H1 (cell line): ENCODE measurements at regions not wholly inside any gene's neighbourhood (a gene's known extent, or its start where the extent isn't known, plus 50 kb on each side); places are given as distances from the start of the nearest gene placed in this dataset.

Experiments
- CTCF ChIA-PET: fragments of 300-600 bp; sonication (Branson Sonifier 250); formaldehyde crosslinking; loops from one replicate; lab custom pipeline; 2021; ENCODE audit not compliant: partially characterized antibody; lab: Charles Lee
- POLR2A ChIA-PET: fragments of 300-600 bp; sonication (Branson Sonifier 250); formaldehyde crosslinking; loops from one replicate; lab custom pipeline; 2021; ENCODE audit warnings: inconsistent platforms; ENCODE audit not compliant: partially characterized antibody; lab: Charles Lee
- DNase-seq, 2 experiments: peaks; one replicate each; pipeline versions ENCODE4 v3.0.0 to v3.0.0-alpha.2; 2010 to 2022; ENCODE audit warnings: low spot score in 2 of 2, low read depth in 1 of 2, mixed read lengths in 1 of 2
- FAIRE-seq: peaks from 2 replicates; lab custom pipeline; 2011; peaks lifted over from hg19 to GRCh38; lab: Jason Lieb, UNC
- H2AFZ ChIP-seq: 2 replicates; pipeline ENCODE4 v1.8.1; 2012; ENCODE audit warnings: low read length, inconsistent platforms
- H2AK5ac ChIP-seq: 2 replicates; pipeline ENCODE4 v1.6.1; 2013; ENCODE audit warnings: low read depth, low read length
- H2BK120ac ChIP-seq: replicated peaks from 2 replicates; pipeline ENCODE3; 2013; ENCODE audit warnings: low read depth, low read length, inconsistent platforms
- H2BK12ac ChIP-seq: 2 replicates; pipeline ENCODE4 v1.6.1; 2013; ENCODE audit warnings: low read depth, low read length
- H2BK15ac ChIP-seq: 2 replicates; pipeline ENCODE4 v1.6.1; 2013; ENCODE audit warnings: low read length
- H2BK20ac ChIP-seq: 2 replicates; pipeline ENCODE4 v1.6.1; 2013; ENCODE audit warnings: low read length
- H2BK5ac ChIP-seq: 2 replicates; pipeline ENCODE4 v1.6.1; 2013; ENCODE audit warnings: low read depth, low read length
- H3K14ac ChIP-seq: 2 replicates; pipeline ENCODE4 v1.6.1; 2013; ENCODE audit warnings: inconsistent platforms; ENCODE audit not compliant: insufficient read length
- H3K18ac ChIP-seq: 2 replicates; pipeline ENCODE4 v1.6.1; 2013; ENCODE audit warnings: low read length; ENCODE audit errors: extremely low read depth
- H3K23ac ChIP-seq: 2 replicates; pipeline ENCODE4 v1.6.1; 2013; ENCODE audit warnings: inconsistent platforms; ENCODE audit not compliant: insufficient read length
- H3K23me2 ChIP-seq: 2 replicates; pipeline ENCODE4 v1.6.1; 2013; ENCODE audit warnings: low read depth, low read length
- H3K27ac ChIP-seq: 2 replicates; pipeline ENCODE4 v1.6.1; 2011; ENCODE audit warnings: low read depth, low read length, inconsistent platforms
- H3K27me3 ChIP-seq, 4 experiments: replicated peaks in 1 of 4; 1 replicate in 1 of 4; 2 replicates in 3 of 4; pipeline versions ENCODE4 v1.6.1 to v1.8.1; 2011 to 2013; ENCODE audit warnings: low read length in 3 of 4, mild to moderate bottlenecking in 3 of 4, inconsistent platforms in 2 of 4, mixed read lengths in 2 of 4, moderate library complexity in 1 of 4; ENCODE audit not compliant: control insufficient read depth in 3 of 4, insufficient read depth in 3 of 4; ENCODE audit errors: extremely low read depth in 1 of 4
- H3K36me3 ChIP-seq, 4 experiments: 2 replicates each; pipeline versions ENCODE4 v1.6.1 to v1.8.1; 2011 to 2013; ENCODE audit warnings: mild to moderate bottlenecking in 4 of 4, low read length in 3 of 4, moderate library complexity in 2 of 4, control low read depth in 1 of 4, inconsistent platforms in 1 of 4; ENCODE audit not compliant: insufficient read depth in 4 of 4, control insufficient read depth in 2 of 4
- H3K4ac ChIP-seq: replicated peaks from 2 replicates; pipeline ENCODE3; 2013; ENCODE audit warnings: low read length, low read depth, mixed read lengths, inconsistent platforms; ENCODE audit not compliant: insufficient read length
- H3K4me1 ChIP-seq, 4 experiments: replicated peaks in 1 of 4; 1 replicate in 1 of 4; 2 replicates in 3 of 4; pipeline versions ENCODE4 v1.6.1 to v1.8.1; 2011 to 2013; ENCODE audit warnings: low read length in 3 of 4, inconsistent platforms in 2 of 4, mixed read lengths in 1 of 4; ENCODE audit not compliant: insufficient read depth in 4 of 4, control insufficient read depth in 3 of 4
- H3K4me2 ChIP-seq, 2 experiments: 2 replicates each; pipeline versions ENCODE4 v1.6.1 to v1.8.1; 2011 to 2013; ENCODE audit warnings: low read depth in 2 of 2, low read length in 2 of 2, control low read depth in 1 of 2, inconsistent platforms in 1 of 2, mild to moderate bottlenecking in 1 of 2; ENCODE audit not compliant: insufficient read depth in 1 of 2
- H3K4me3 ChIP-seq, 4 experiments: fragments of 200-600, 300-600 bp in 1 of 4; sonication (generic), shearing (Covaris generic), sonication (Bioruptor Twin) in 1 of 4; 2 replicates each; pipeline versions ENCODE4 v1.5.1 to v1.8.1; 2011 to 2016; ENCODE audit warnings: low read length in 4 of 4, low read depth in 3 of 4, control low read depth in 2 of 4, inconsistent platforms in 2 of 4, mild to moderate bottlenecking in 2 of 4, mixed read lengths in 1 of 4, moderate library complexity in 1 of 4; ENCODE audit not compliant: insufficient read depth in 2 of 4; ENCODE audit errors: extremely low read depth in 1 of 4
- H3K56ac ChIP-seq: replicated peaks from 2 replicates; pipeline ENCODE3; 2013; ENCODE audit warnings: low read depth, mild to moderate bottlenecking, mixed read lengths, low read length, inconsistent platforms; ENCODE audit not compliant: insufficient read length
- H3K79me1 ChIP-seq: 2 replicates; pipeline ENCODE4 v1.6.1; 2013; ENCODE audit warnings: low read depth, low read length, control low read depth
- H3K79me2 ChIP-seq, 2 experiments: 2 replicates each; pipeline versions ENCODE4 v1.6.1 to v1.8.1; 2012 to 2013; ENCODE audit warnings: low read length in 2 of 2, mild to moderate bottlenecking in 2 of 2, inconsistent platforms in 1 of 2; ENCODE audit not compliant: insufficient read depth in 2 of 2, control insufficient read depth in 1 of 2
- H3K9ac ChIP-seq, 4 experiments: replicated peaks in 1 of 4; 1 replicate in 1 of 4; 2 replicates in 3 of 4; pipeline versions ENCODE4 v1.6.1 to v1.8.1; 2011 to 2013; ENCODE audit warnings: low read depth in 3 of 4, low read length in 3 of 4, control low read depth in 2 of 4, mild to moderate bottlenecking in 2 of 4, moderate library complexity in 2 of 4, inconsistent platforms in 1 of 4; ENCODE audit errors: extremely low read depth in 1 of 4
- H3K9me3 ChIP-seq, 2 experiments: 2 replicates each; pipeline versions ENCODE4 v1.6.1 to v1.8.1; 2012 to 2013; ENCODE audit warnings: mild to moderate bottlenecking in 2 of 2, moderate library complexity in 2 of 2, control low read depth in 1 of 2, inconsistent platforms in 1 of 2, low read depth in 1 of 2, low read length in 1 of 2, mixed read lengths in 1 of 2; ENCODE audit not compliant: insufficient read depth in 2 of 2
- H4K20me1 ChIP-seq, 2 experiments: replicated peaks in 1 of 2; 2 replicates each; pipeline versions ENCODE3 to v1.8.1; 2011 to 2013; ENCODE audit warnings: inconsistent platforms in 2 of 2, low read length in 2 of 2, mild to moderate bottlenecking in 1 of 2; ENCODE audit not compliant: insufficient read depth in 2 of 2, control insufficient read depth in 1 of 2
- H4K5ac ChIP-seq: 2 replicates; pipeline ENCODE4 v1.6.1; 2013; ENCODE audit warnings: low read length, low read depth, mixed read lengths, inconsistent platforms; ENCODE audit not compliant: insufficient read length
- H4K8ac ChIP-seq: 2 replicates; pipeline ENCODE4 v1.8.0; 2013; ENCODE audit warnings: mild to moderate bottlenecking, moderate library complexity, low read length, inconsistent platforms; ENCODE audit not compliant: insufficient read depth; ENCODE audit errors: extremely low read depth
- H4K91ac ChIP-seq: replicated peaks from 2 replicates; pipeline ENCODE3; 2013; ENCODE audit warnings: low read length, mixed read lengths, inconsistent platforms; ENCODE audit not compliant: insufficient read length
- BRCA1 ChIP-seq: IDR thresholded peaks from 2 replicates; pipeline ENCODE4 v1.6.1; 2012; ENCODE audit warnings: low read depth, low read length, improper control_type of control experiment
- CREB1 ChIP-seq: IDR thresholded peaks from 2 replicates; pipeline ENCODE4 v1.6.1; 2012; ENCODE audit warnings: inconsistent platforms
- E2F6 ChIP-seq: IDR thresholded peaks from 2 replicates; pipeline ENCODE4 v1.6.1; 2012; ENCODE audit warnings: inconsistent platforms
- HDAC6 ChIP-seq: IDR thresholded peaks from one replicate; pipeline ENCODE4 v1.7.1; 2012; ENCODE audit warnings: low read depth, mild to moderate bottlenecking, inconsistent platforms, low read length, moderate library complexity
- NANOG ChIP-seq: IDR thresholded peaks from 2 replicates; pipeline ENCODE4 v1.6.1; 2011; ENCODE audit warnings: low read length, low read depth, mild to moderate bottlenecking, inconsistent platforms; ENCODE audit not compliant: insufficient read depth, poor library complexity, severe bottlenecking
- NRF1 ChIP-seq: IDR thresholded peaks from 2 replicates; pipeline ENCODE4 v1.6.1; 2011; ENCODE audit warnings: mild to moderate bottlenecking, low read depth, low read length, improper control_type of control experiment
- POLR2AphosphoS5 ChIP-seq: IDR thresholded peaks from 2 replicates; pipeline ENCODE4 v1.6.1; 2011; ENCODE audit warnings: low read depth, low read length
- POU5F1 ChIP-seq: IDR thresholded peaks from 2 replicates; pipeline ENCODE4 v1.6.1; 2011; ENCODE audit warnings: low read depth, mild to moderate bottlenecking, low read length, moderate library complexity
- RXRA ChIP-seq: IDR thresholded peaks from 2 replicates; pipeline ENCODE4 v1.6.1; 2011; ENCODE audit warnings: low read depth, mild to moderate bottlenecking, low read length, moderate library complexity; ENCODE audit not compliant: insufficient read depth
- SIN3A ChIP-seq, 2 experiments: IDR thresholded peaks in 1 of 2; conservative IDR thresholded peaks in 1 of 2; 2 replicates each; pipeline ENCODE4 v1.6.1; 2011 to 2012; ENCODE audit warnings: low read length in 2 of 2, improper control_type of control experiment in 1 of 2, low read depth in 1 of 2, mild to moderate bottlenecking in 1 of 2
- SIX5 ChIP-seq: IDR thresholded peaks from 2 replicates; pipeline ENCODE4 v1.6.1; 2011; ENCODE audit warnings: mild to moderate bottlenecking, low read depth, low read length
- SP1 ChIP-seq: IDR thresholded peaks from 2 replicates; pipeline ENCODE4 v1.6.1; 2011; ENCODE audit warnings: low read depth, low read length
- SUZ12 ChIP-seq: fragments of 200-600 bp; sonication (generic); IDR thresholded peaks from 2 replicates; pipeline ENCODE4 v1.6.1; 2012; ENCODE audit warnings: mild to moderate bottlenecking, inconsistent platforms, low read length, moderate library complexity, mixed read lengths
- WGBS, 2 experiments: shearing (Covaris generic) in 1 of 2; methylation state at CpG; one replicate each; pipeline versions ENCODE4 v1.1.6 to v1.1.7; 2013 to 2015; ENCODE audit warnings: low lambda C conversion rate in 2 of 2, mixed read lengths in 2 of 2, inconsistent platforms in 1 of 2, low coverage in 1 of 2, missing lambda C conversion rate in 1 of 2; ENCODE audit not compliant: insufficient replicate concordance in 2 of 2, insufficient coverage in 1 of 2, insufficient read length in 1 of 2; ENCODE audit errors: extremely low coverage in 1 of 2, missing lambda C conversion rate in 1 of 2; 5-methylcytosine and 5-hydroxymethylcytosine counted together
- TF ChIP-seq, protein P1 (sequence below): IDR thresholded peaks from 2 replicates; pipeline ENCODE4 v1.6.1; 2011; ENCODE audit warnings: low read depth, mild to moderate bottlenecking, low read length; ENCODE audit not compliant: insufficient read depth

- FAIRE-seq, result no peak
- 91% methylated on average over 2 of the region's 2 CpGs; no CpG with 5 or more reads in 1 of the 2 experiments for WGBS, 2 experiments
- CTCF ChIA-PET, result interaction anchor here (0.9 to 1.5 kb wide), 3 partner anchors 13 to 321 kb away, joined by 3 to 4 read pairs (median 3); no protein-coding TSS in a partner anchor
- TF ChIP-seq SUZ12, result no peak
- TF ChIP-seq, protein P1, sequence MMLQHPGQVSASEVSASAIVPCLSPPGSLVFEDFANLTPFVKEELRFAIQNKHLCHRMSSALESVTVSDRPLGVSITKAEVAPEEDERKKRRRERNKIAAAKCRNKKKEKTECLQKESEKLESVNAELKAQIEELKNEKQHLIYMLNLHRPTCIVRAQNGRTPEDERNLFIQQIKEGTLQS, result no peak
- no peak for TF ChIP-seq POU5F1
- TF ChIP-seq HDAC6, result no peak
- no peak for TF ChIP-seq CREB1
- TF ChIP-seq SIX5, result no peak
- no peak for TF ChIP-seq BRCA1
- TF ChIP-seq SP1, result no peak
- TF ChIP-seq RXRA, result no peak
- no peak for TF ChIP-seq E2F6
- no peak for TF ChIP-seq NANOG
- no peak for TF ChIP-seq NRF1
- no peak for TF ChIP-seq SIN3A (conservative IDR thresholded peaks at IDR 0.05 in 1 of 2, IDR thresholded peaks at IDR 0.05 in 1 of 2; ENCODE audit: low read depth in 1 of 2, low read length in 2 of 2)
- TF ChIP-seq POLR2AphosphoS5, result no peak
Measured at GRCh38 chr6:113627480-113627879, 229.7 kb upstream of the MARCKS start.

More at GRCh38 chr6:113627480-113627879, 229.7 kb upstream of the MARCKS start:
- H3K9me3 ChIP-seq, result no peaks in the 10 kb centered on the region
- no peak overlapping the region for H3K4me2 ChIP-seq
- no peak overlapping the region for H2AK5ac ChIP-seq
- H4K91ac ChIP-seq, result no peak overlapping the region
- peaks cover 0 to 3% (median 0%) of the 10 kb centered on the region in 4 experiments; a peak in 2 of 7 replicates for H3K27me3 ChIP-seq
- H4K20me1 ChIP-seq, result no peaks in the 10 kb centered on the region
- H3K4ac ChIP-seq, result no peak overlapping the region
- H4K5ac ChIP-seq, result no peak overlapping the region
- H2BK5ac ChIP-seq, result no peak overlapping the region
- POLR2A ChIA-PET, result no interaction called here
- no peaks in the 10 kb centered on the region for H3K23me2 ChIP-seq
- no peak overlapping the region for H3K4me3 ChIP-seq
- H2BK20ac ChIP-seq, result no peak overlapping the region
- H3K9ac ChIP-seq, result no peak overlapping the region
- no peak overlapping the region for H3K23ac ChIP-seq
- H3K14ac ChIP-seq, result no peak overlapping the region
- no peak overlapping the region for H3K18ac ChIP-seq
- no peaks in the 10 kb centered on the region for H3K36me3 ChIP-seq
- DNase-seq, result no peak
- H3K27ac ChIP-seq, result no peak overlapping the region
- H3K56ac ChIP-seq, result no peak overlapping the region
- H3K79me2 ChIP-seq, result no peaks in the 10 kb centered on the region
- H3K4me1 ChIP-seq, result peaks cover 0 to 3% (median 0%) of the 10 kb centered on the region in 4 experiments; a peak in 2 of 7 replicates
- no peak overlapping the region for H2BK15ac ChIP-seq
- no peak overlapping the region for H2BK12ac ChIP-seq
- no peak overlapping the region for H2BK120ac ChIP-seq
- no peaks in the 10 kb centered on the region for H3K79me1 ChIP-seq
- H4K8ac ChIP-seq, result no peak overlapping the region
- no peak overlapping the region for H2AFZ ChIP-seq
